Neutrophil (primary cell): ENCODE measurements at regions not wholly inside any gene's neighbourhood (a gene's known extent, or its start where the extent isn't known, plus 50 kb on each side); places are given as distances from the start of the nearest gene placed in this dataset.

Experiments
- H3K27ac ChIP-seq: fragments of 200-600 bp; sonication (generic); 2 replicates; pipeline ENCODE4 v1.5.1; 2016; ENCODE audit warnings: mild to moderate bottlenecking, moderate library complexity
- H3K27me3 ChIP-seq: fragments of 200-600 bp; sonication (generic); 2 replicates; pipeline ENCODE4 v1.6.0; 2016; ENCODE audit warnings: mild to moderate bottlenecking
- H3K36me3 ChIP-seq: fragments of 200-600 bp; sonication (generic); 2 replicates; pipeline ENCODE4 v1.5.1; 2017
- H3K4me1 ChIP-seq, 2 experiments: fragments of 200-600 bp in 1 of 2; sonication (generic) in 1 of 2; 1 replicate in 1 of 2; 2 replicates in 1 of 2; pipeline versions ENCODE4 v1.5.1 to v1.6.1; 2013 to 2016; ENCODE audit warnings: low read depth in 1 of 2, low read length in 1 of 2, mild to moderate bottlenecking in 1 of 2, moderate library complexity in 1 of 2; ENCODE audit not compliant: control insufficient read depth in 1 of 2, insufficient read depth in 1 of 2
- H3K4me3 ChIP-seq, 2 experiments: fragments of 200-600 bp in 1 of 2; sonication (generic) in 1 of 2; 1 replicate in 1 of 2; 2 replicates in 1 of 2; pipeline ENCODE4 v1.5.1; 2013 to 2016; ENCODE audit warnings: low read depth in 1 of 2, low read length in 1 of 2, mild to moderate bottlenecking in 1 of 2, moderate library complexity in 1 of 2
- H3K9me3 ChIP-seq: fragments of 200-600 bp; sonication (generic); 2 replicates; pipeline ENCODE4 v1.5.1; 2016
- TF ChIP-seq, protein P1 (sequence below): fragments of 200-600 bp; sonication (generic); IDR thresholded peaks from 2 replicates; pipeline ENCODE4 v1.5.1; 2016; ENCODE audit warnings: antibody characterized with exemption

DNA sequence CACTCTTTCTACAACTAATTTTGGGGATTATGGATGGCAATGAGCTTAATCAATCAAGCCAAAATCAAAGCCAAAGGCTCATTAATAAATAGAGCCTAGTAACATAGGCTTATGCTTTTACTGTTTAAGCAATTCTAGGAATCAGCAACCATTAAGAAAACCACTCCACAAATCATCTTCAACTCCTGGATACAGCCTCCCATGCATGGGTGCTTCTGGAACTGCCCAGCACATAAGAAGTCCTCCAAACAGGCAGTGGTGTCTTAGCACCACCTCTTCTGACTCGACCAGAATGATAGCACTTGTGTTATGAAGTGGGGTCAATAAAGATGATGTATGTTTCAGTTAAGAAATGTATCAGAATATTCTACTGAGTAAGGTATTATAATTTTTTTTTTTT is 104.4 kb upstream of the SERPINE2 start:
- Histone ChIP-seq H3K4me1 (no peaks in the 10 kb centered on the region), H3K27ac (no peak overlapping the region)
- TF ChIP-seq, protein P1, sequence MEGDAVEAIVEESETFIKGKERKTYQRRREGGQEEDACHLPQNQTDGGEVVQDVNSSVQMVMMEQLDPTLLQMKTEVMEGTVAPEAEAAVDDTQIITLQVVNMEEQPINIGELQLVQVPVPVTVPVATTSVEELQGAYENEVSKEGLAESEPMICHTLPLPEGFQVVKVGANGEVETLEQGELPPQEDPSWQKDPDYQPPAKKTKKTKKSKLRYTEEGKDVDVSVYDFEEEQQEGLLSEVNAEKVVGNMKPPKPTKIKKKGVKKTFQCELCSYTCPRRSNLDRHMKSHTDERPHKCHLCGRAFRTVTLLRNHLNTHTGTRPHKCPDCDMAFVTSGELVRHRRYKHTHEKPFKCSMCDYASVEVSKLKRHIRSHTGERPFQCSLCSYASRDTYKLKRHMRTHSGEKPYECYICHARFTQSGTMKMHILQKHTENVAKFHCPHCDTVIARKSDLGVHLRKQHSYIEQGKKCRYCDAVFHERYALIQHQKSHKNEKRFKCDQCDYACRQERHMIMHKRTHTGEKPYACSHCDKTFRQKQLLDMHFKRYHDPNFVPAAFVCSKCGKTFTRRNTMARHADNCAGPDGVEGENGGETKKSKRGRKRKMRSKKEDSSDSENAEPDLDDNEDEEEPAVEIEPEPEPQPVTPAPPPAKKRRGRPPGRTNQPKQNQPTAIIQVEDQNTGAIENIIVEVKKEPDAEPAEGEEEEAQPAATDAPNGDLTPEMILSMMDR: no peak

GRCh38 chr2:224142397-224143312 is 103.6 kb upstream of the SERPINE2 start:
- Histone ChIP-seq H3K27me3 (no peaks in the 10 kb centered on the region), H3K4me3 (no peak overlapping the region), H3K9me3 (no peaks in the 10 kb centered on the region), H3K27ac (no peak overlapping the region), H3K36me3 (no peaks in the 10 kb centered on the region), H3K4me1 (no peaks in the 10 kb centered on the region)
- TF ChIP-seq, protein P1: no peak

More for the DNA sequence above, 104.4 kb upstream of the SERPINE2 start:
- Histone ChIP-seq H3K4me3 (no peak overlapping the region), H3K27me3 (no peaks in the 10 kb centered on the region), H3K9me3 (no peaks in the 10 kb centered on the region), H3K36me3 (no peaks in the 10 kb centered on the region)

DNA sequence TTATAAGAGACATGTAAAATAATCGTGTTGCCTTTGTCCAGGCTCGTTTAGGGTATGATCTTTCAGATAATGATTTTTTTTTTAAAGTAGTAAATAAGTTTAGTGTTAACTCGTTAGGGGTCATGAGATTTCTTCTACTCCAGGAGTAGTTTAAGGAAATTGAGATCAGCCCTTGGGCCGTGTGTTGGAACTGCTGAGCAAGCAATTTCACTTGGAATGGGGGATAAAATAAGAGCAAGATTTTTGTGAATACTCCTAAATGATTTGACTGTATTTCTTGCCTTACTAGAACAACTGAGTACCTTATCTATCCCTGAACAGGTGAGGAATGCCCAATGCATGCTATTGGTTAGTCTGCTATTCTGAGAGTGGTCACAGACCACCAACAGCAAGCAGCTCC is 102.2 kb upstream of the SERPINE2 start:
- no peak overlapping the region for H3K4me3 ChIP-seq
- H3K27ac ChIP-seq: no peak overlapping the region
- no peaks in the 10 kb centered on the region for H3K9me3 ChIP-seq
- TF ChIP-seq, protein P1: no peak
- H3K27me3 ChIP-seq: no peaks in the 10 kb centered on the region
- H3K36me3 ChIP-seq: no peaks in the 10 kb centered on the region
- no peaks in the 10 kb centered on the region for H3K4me1 ChIP-seq

DNA sequence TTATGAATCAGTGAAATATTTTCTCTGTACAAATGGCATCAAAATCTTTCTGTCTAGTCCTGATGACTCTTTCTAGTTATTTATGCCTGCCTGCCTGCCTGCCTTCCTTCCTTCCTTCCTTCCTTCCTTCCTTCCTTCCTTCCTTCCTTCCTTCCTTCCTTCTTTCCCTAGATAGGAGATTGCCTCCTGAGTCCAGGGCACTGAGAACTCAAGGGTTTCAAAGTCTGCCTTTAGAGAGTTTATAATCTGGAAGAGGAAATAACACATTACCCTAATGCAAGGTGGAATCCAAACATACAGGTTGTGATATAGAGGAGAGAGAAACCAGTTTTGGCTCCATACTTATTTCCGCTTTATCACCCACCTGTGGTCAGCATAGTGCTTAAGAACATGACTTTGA is 98.1 kb upstream of the SERPINE2 start:
- H3K4me1 ChIP-seq: no peaks in the 10 kb centered on the region
- no peak overlapping the region for H3K4me3 ChIP-seq
- no peak overlapping the region for H3K27ac ChIP-seq
- no peaks in the 10 kb centered on the region for H3K9me3 ChIP-seq
- no peaks in the 10 kb centered on the region for H3K27me3 ChIP-seq
- H3K36me3 ChIP-seq: no peaks in the 10 kb centered on the region
- TF ChIP-seq, protein P1: no peak

DNA sequence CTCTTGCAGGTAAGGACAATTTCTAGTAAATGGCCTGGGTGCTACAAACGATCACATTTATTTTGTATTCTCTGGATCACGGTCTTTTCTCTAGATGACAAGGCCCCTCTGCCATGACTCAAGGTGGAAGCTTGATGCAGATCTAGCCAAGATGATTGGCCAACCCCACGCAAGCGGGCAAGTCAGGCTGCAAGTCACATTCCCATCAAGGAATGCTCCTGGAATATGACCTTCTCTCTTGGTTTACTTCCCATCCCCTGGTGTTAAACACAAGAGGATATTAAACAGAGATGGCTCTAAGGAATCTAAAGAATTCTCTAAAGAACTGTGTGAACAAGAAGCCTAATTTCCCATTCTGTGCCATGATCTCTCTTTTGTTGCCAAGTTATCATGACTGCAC is 97.3 kb upstream of the SERPINE2 start:
- Histone ChIP-seq H3K4me1 (no peaks in the 10 kb centered on the region), H3K4me3 (no peak overlapping the region), H3K9me3 (no peaks in the 10 kb centered on the region), H3K36me3 (no peaks in the 10 kb centered on the region), H3K27ac (no peak overlapping the region), H3K27me3 (no peaks in the 10 kb centered on the region)
- TF ChIP-seq, protein P1: no peak
